BE2C (cell line): ENCODE measurements at regions not wholly inside any gene's neighbourhood (a gene's known extent, or its start where the extent isn't known, plus 50 kb on each side); places are given as distances from the start of the nearest gene placed in this dataset.

Experiments
- DNase-seq: peaks from one replicate; pipeline ENCODE4 v3.0.0-alpha.2; 2020
- H3K27me3 ChIP-seq: fragments of 250-450 bp; sonication (Bioruptor Pico); 2 replicates; pipeline ENCODE4 v1.5.1; 2020; ENCODE audit warnings: mild to moderate bottlenecking
- H3K36me3 ChIP-seq: fragments of 250-450 bp; sonication (Bioruptor Pico); 2 replicates; pipeline ENCODE4 v1.5.1; 2020; ENCODE audit warnings: mild to moderate bottlenecking
- H3K4me1 ChIP-seq: fragments of 250-450 bp; sonication (Bioruptor Pico); 2 replicates; pipeline ENCODE4 v1.5.1; 2020
- H3K4me3 ChIP-seq: 2 replicates; pipeline ENCODE4 v1.5.1; 2011; ENCODE audit warnings: low read depth, low read length
- H3K9me3 ChIP-seq: fragments of 250-450 bp; sonication (Bioruptor Pico); 2 replicates; pipeline ENCODE4 v1.5.1; 2020
- CTCF ChIP-seq: IDR thresholded peaks from 2 replicates; pipeline ENCODE4 v1.5.1; 2012; ENCODE audit warnings: mild to moderate bottlenecking, low read depth, low read length

GRCh38 chr10:111748184-111748583 lies 435.4 kb downstream of the GPAM start:
- TF ChIP-seq CTCF = no peak
- DNase-seq = no peak
- no peaks in the 10 kb centered on the region for H3K9me3 ChIP-seq
- no peaks in the 10 kb centered on the region for H3K27me3 ChIP-seq
- no peak overlapping the region for H3K4me3 ChIP-seq
- no peaks in the 10 kb centered on the region for H3K4me1 ChIP-seq
- H3K36me3 ChIP-seq = no peaks in the 10 kb centered on the region

GRCh38 chr10:111750165-111750849 lies 433.3 kb downstream of the GPAM start:
- no peaks in the 10 kb centered on the region for H3K9me3 ChIP-seq
- DNase-seq = no peak
- no peaks in the 10 kb centered on the region for H3K36me3 ChIP-seq
- no peak overlapping the region for H3K4me3 ChIP-seq
- H3K4me1 ChIP-seq = no peaks in the 10 kb centered on the region
- no peaks in the 10 kb centered on the region for H3K27me3 ChIP-seq
- no peak for TF ChIP-seq CTCF

- no peaks in the 10 kb centered on the region for H3K9me3 ChIP-seq
- H3K4me1 ChIP-seq = no peaks in the 10 kb centered on the region
- H3K36me3 ChIP-seq = no peaks in the 10 kb centered on the region
- H3K27me3 ChIP-seq = no peaks in the 10 kb centered on the region
- H3K4me3 ChIP-seq = peak overlapping the region; percentile 25; the same call in 1 of the 2 replicates
- peak; percentile 82 for TF ChIP-seq CTCF
- peak; percentile 72 for DNase-seq
Observed at GRCh38 chr10:111756217-111757061, 427.1 kb downstream of the GPAM start.

- H3K36me3 ChIP-seq = no peaks in the 10 kb centered on the region
- DNase-seq = no peak
- no peaks in the 10 kb centered on the region for H3K27me3 ChIP-seq
- no peak overlapping the region for H3K4me3 ChIP-seq
- H3K9me3 ChIP-seq = no peaks in the 10 kb centered on the region
- TF ChIP-seq CTCF = no peak
- H3K4me1 ChIP-seq = no peaks in the 10 kb centered on the region
Observed at GRCh38 chr10:111758593-111758992, 425.0 kb downstream of the GPAM start.

- peak; percentile 25 for TF ChIP-seq CTCF
- Histone ChIP-seq H3K9me3 (no peaks in the 10 kb centered on the region), H3K27me3 (no peaks in the 10 kb centered on the region), H3K36me3 (no peaks in the 10 kb centered on the region), H3K4me3 (no peak overlapping the region), H3K4me1 (no peaks in the 10 kb centered on the region)
- DNase-seq = no peak
Observed at GRCh38 chr10:111762114-111762513, 421.5 kb downstream of the GPAM start.

- Histone ChIP-seq H3K9me3 (no peaks in the 10 kb centered on the region), H3K27me3 (no peaks in the 10 kb centered on the region), H3K4me1 (no peaks in the 10 kb centered on the region), H3K4me3 (no peak overlapping the region), H3K36me3 (no peaks in the 10 kb centered on the region)
- no peak for DNase-seq
- TF ChIP-seq CTCF = no peak
Observed at GRCh38 chr10:111765216-111765615, 418.3 kb downstream of the GPAM start.
